Loucy (cell line): ENCODE measurements at regions not wholly inside any gene's neighbourhood (a gene's known extent, or its start where the extent isn't known, plus 50 kb on each side); places are given as distances from the start of the nearest gene placed in this dataset.

Experiments
- CTCF ChIP-seq: fragments of 200-600 bp; sonication (generic); conservative IDR thresholded peaks from 2 replicates; pipeline ENCODE4 v1.5.1; 2014; ENCODE audit warnings: mild to moderate bottlenecking, antibody characterized with exemption, low read length
- EZH2phosphoT487 ChIP-seq: fragments of 200-600 bp; IDR thresholded peaks from 2 replicates; pipeline ENCODE4 v1.6.1; 2018; ENCODE audit warnings: antibody characterized with exemption, mild to moderate bottlenecking, moderate library complexity, borderline replicate concordance

- no peak for TF ChIP-seq CTCF
- TF ChIP-seq EZH2phosphoT487 = no peak
Measured at GRCh38 chr6:139588076-139588639, 213.7 kb upstream of the CITED2 start.
